HepG2 (cell line): ENCODE measurements at regions not wholly inside any gene's neighbourhood (a gene's known extent, or its start where the extent isn't known, plus 50 kb on each side); places are given as distances from the start of the nearest gene placed in this dataset.

ENCODE experiments used
- ARID5B ChIP-seq: IDR thresholded peaks from 2 replicates; pipeline ENCODE4 v1.4.0; 2020; ENCODE audit warnings: mild to moderate bottlenecking, missing genetic modification reagents
- ASH2L ChIP-seq: fragments of 300-600, 200-600 bp; sonication (generic); IDR thresholded peaks from 2 replicates; pipeline ENCODE4 v1.7.0; 2017; ENCODE audit warnings: low read depth, mild to moderate bottlenecking, moderate library complexity, mixed read lengths, low read length; ENCODE audit not compliant: insufficient read length
- ATF6 ChIP-seq: sonication (generic); formaldehyde crosslinking; conservative IDR thresholded peaks from 2 replicates; pipeline ENCODE4 v1.4.0; 2020; ENCODE audit warnings: missing genetic modification reagents
- CSRNP2 ChIP-seq: sonication (generic); formaldehyde crosslinking; conservative IDR thresholded peaks from 2 replicates; pipeline ENCODE4 v1.8.0; 2022; ENCODE audit warnings: low read depth, missing genetic modification reagents
- CTCF ChIP-seq: sonication (generic); formaldehyde crosslinking; IDR thresholded peaks from 2 replicates; pipeline ENCODE4 v1.5.0; 2020; ENCODE audit warnings: mild to moderate bottlenecking, missing genetic modification reagents, moderate library complexity
- FLYWCH1 ChIP-seq: sonication (generic); formaldehyde crosslinking; IDR thresholded peaks from 2 replicates; pipeline ENCODE4 v1.8.1; 2023; ENCODE audit warnings: mild to moderate bottlenecking, missing genetic modification reagents
- FOSL2 ChIP-seq: sonication (generic); formaldehyde crosslinking; IDR thresholded peaks from 2 replicates; pipeline ENCODE4 v1.4.0; 2020; ENCODE audit warnings: missing genetic modification reagents
- FOXJ3 ChIP-seq: sonication (generic); formaldehyde crosslinking; IDR thresholded peaks from 2 replicates; pipeline ENCODE4 v1.4.0; 2020; ENCODE audit warnings: missing genetic modification reagents, mild to moderate bottlenecking, borderline replicate concordance
- IRF2 ChIP-seq: IDR thresholded peaks from 2 replicates; pipeline ENCODE4 v1.6.1; 2018; ENCODE audit warnings: missing genetic modification reagents, missing compliant biosample characterization
- MAX ChIP-seq: IDR thresholded peaks from 2 replicates; pipeline ENCODE4 v1.6.1; 2012; ENCODE audit warnings: inconsistent platforms
- MBD4 ChIP-seq: IDR thresholded peaks from 2 replicates; pipeline ENCODE4 v1.6.1; 2012; ENCODE audit warnings: low read length, inconsistent platforms, borderline replicate concordance
- MEF2D ChIP-seq: sonication (generic); formaldehyde crosslinking; IDR thresholded peaks from 2 replicates; pipeline ENCODE4 v1.5.1; 2020; ENCODE audit warnings: mild to moderate bottlenecking, missing genetic modification reagents
- MIER3 ChIP-seq: IDR thresholded peaks from 2 replicates; pipeline ENCODE4 v1.6.1; 2016; ENCODE audit warnings: missing compliant biosample characterization, borderline replicate concordance
- MIXL1 ChIP-seq: IDR thresholded peaks from 2 replicates; pipeline ENCODE4 v1.6.1; 2016
- NR2C2 ChIP-seq: sonication (generic); formaldehyde crosslinking; IDR thresholded peaks from 2 replicates; pipeline ENCODE4 v1.4.0; 2020; ENCODE audit warnings: missing genetic modification reagents, mild to moderate bottlenecking, moderate library complexity, borderline replicate concordance
- SMC3 ChIP-seq: IDR thresholded peaks from 2 replicates; pipeline ENCODE4 v1.6.1; 2011; ENCODE audit warnings: low read length, improper control_type of control experiment
- SOX13 ChIP-seq, 3 experiments: fragments of 450-650 bp in 1 of 3; sonication (generic) in 1 of 3; formaldehyde crosslinking in 1 of 3; IDR thresholded peaks in 2 of 3; conservative IDR thresholded peaks in 1 of 3; 2 replicates each; pipeline versions ENCODE4 v1.5.0 to v1.6.1; 2016 to 2020; ENCODE audit warnings: antibody characterized with exemption in 1 of 3, mild to moderate bottlenecking in 1 of 3, missing compliant biosample characterization in 1 of 3, missing genetic modification reagents in 1 of 3, moderate library complexity in 1 of 3
- SSRP1 ChIP-seq: IDR thresholded peaks from 2 replicates; pipeline ENCODE4 v1.6.1; 2016; ENCODE audit warnings: control low read depth
- TEAD3 ChIP-seq: optimal IDR thresholded peaks from 2 replicates; pipeline ENCODE3; 2016; ENCODE audit warnings: borderline replicate concordance
- ZBTB7B ChIP-seq: sonication (generic); formaldehyde crosslinking; IDR thresholded peaks from 2 replicates; pipeline ENCODE4 v1.4.0; 2020; ENCODE audit warnings: missing genetic modification reagents
- ZNF296 ChIP-seq: sonication (generic); formaldehyde crosslinking; conservative IDR thresholded peaks from 2 replicates; pipeline ENCODE4 v1.5.0; 2020; ENCODE audit warnings: mild to moderate bottlenecking, missing genetic modification reagents
- ZNF577 ChIP-seq: sonication (generic); formaldehyde crosslinking; IDR thresholded peaks from 2 replicates; pipeline ENCODE4 v1.4.0; 2020; ENCODE audit warnings: mild to moderate bottlenecking, low read depth, missing genetic modification reagents, borderline replicate concordance

- TF ChIP-seq ZBTB7B (0 out of 2 replicates have a peak, but pooled peaks have one; percentile 38), ZNF296 (CRISPR knock-in tag) (no peak), IRF2 (CRISPR knock-in tag) (peak; percentile 29; the same call in 1 of the 2 replicates), SMC3 (peak; percentile 16; the same call in 1 of the 2 replicates), MIXL1 (CRISPR knock-in tag) (peak; percentile 78; the same call in 1 of the 2 replicates), CSRNP2 (CRISPR knock-in tag) (no peak), FOXJ3 (CRISPR knock-in tag) (peak; percentile 24; the same call in 1 of the 2 replicates), TEAD3 (CRISPR knock-in tag) (peak; percentile 60), ATF6 (CRISPR knock-in tag) (no peak), MEF2D (peak; percentile 30; the same call in 1 of the 2 replicates), SSRP1 (CRISPR knock-in tag) (0 out of 2 replicates have a peak, but pooled peaks have one; percentile 28), MIER3 (CRISPR knock-in tag) (0 out of 2 replicates have a peak, but pooled peaks have one; percentile 15), FOSL2 (CRISPR knock-in tag) (peak; percentile 67), ASH2L (peak; percentile 35), SOX13 (IDR thresholded peaks at IDR 0.05) (no peak), SOX13 (CRISPR knock-in tag; conservative IDR thresholded peaks at IDR 0.05 in 1 of 2, IDR thresholded peaks at IDR 0.05 in 1 of 2) (peak in 1 of 2 experiments; percentile 76; a peak in 2 of 4 replicates), ARID5B (CRISPR knock-in tag) (peak; percentile 66), MAX (0 out of 2 replicates have a peak, but pooled peaks have one; percentile 40), MBD4 (no peak), ZNF577 (CRISPR knock-in tag) (no peak), NR2C2 (CRISPR knock-in tag) (no peak), CTCF (CRISPR knock-in tag) (peak; percentile 32), FLYWCH1 (CRISPR knock-in tag) (no peak)
Observed at GRCh38 chr3:30349507-30349906, 256.9 kb upstream of the TGFBR2 start (continued).
